ENCODE measurements at regions not wholly inside any gene's neighbourhood (a gene's known extent, or its start where the extent isn't known, plus 50 kb on each side); places are given as distances from the start of the nearest gene placed in this dataset.
A peak's percentile ranks its signal among the peaks of the same experiment; 100 is the strongest.

- Histone ChIP-seq H3K4me1 (ENCODE audit: control insufficient read depth in 2 of 2, insufficient read depth in 1 of 2, low read depth in 1 of 2, low read length in 2 of 2) (peaks cover 3 to 9% of the 10 kb centered on the region in 2 donors), H3K9me3 (replicated peaks in 1 of 2; ENCODE audit: control insufficient read depth in 2 of 2, insufficient read depth in 1 of 2, low read depth in 1 of 2, low read length in 2 of 2) (no peaks in the 10 kb centered on the region), H3K79me1 (ENCODE audit: low read depth, low read length) (no peaks in the 10 kb centered on the region), H3K27ac (replicated peaks; ENCODE audit: low read length) (no peak overlapping the region), H3K14ac (ENCODE audit: low read length) (no peak overlapping the region), H3K4ac (ENCODE audit: low read length) (no peak overlapping the region), H2BK12ac (ENCODE audit: low read length) (no peak overlapping the region), H2BK5ac (ENCODE audit: low read length) (no peak overlapping the region), H2AK5ac (ENCODE audit: low read depth, low read length) (no peak overlapping the region), H2BK15ac (ENCODE audit: low read length) (no peak overlapping the region), H4K8ac (ENCODE audit: low read depth, low read length) (no peak overlapping the region), H4K91ac (ENCODE audit: low read depth, low read length, poor library complexity) (no peak overlapping the region), H3K4me2 (ENCODE audit: insufficient read depth, low read length, poor library complexity, severe bottlenecking) (no peak overlapping the region), H3K36me3 (replicated peaks in 1 of 2; ENCODE audit: control insufficient read depth in 2 of 2, insufficient read depth in 2 of 2, low read length in 2 of 2) (no peaks in the 10 kb centered on the region), H3K23ac (ENCODE audit: low read depth, low read length, poor library complexity) (no peak overlapping the region), H2AFZ (ENCODE audit: low read length) (peak overlapping the region; percentile 65), H3K18ac (ENCODE audit: low read length) (peak overlapping the region; percentile 50), H3K4me3 (ENCODE audit: low read length in 2 of 2) (no peak overlapping the region), H3K9ac (ENCODE audit: low read depth, low read length, poor library complexity) (no peak overlapping the region), H2BK120ac (ENCODE audit: low read depth, low read length) (no peak overlapping the region), H3K27me3 (ENCODE audit: control insufficient read depth in 3 of 3, insufficient read depth in 3 of 3, low read depth in 1 of 3, low read length in 3 of 3) (no peaks in the 10 kb centered on the region)
- no peak for DNase-seq (ENCODE audit: low spot score)
Observed at GRCh38 chr3:66923969-66924368, 74.1 kb upstream of the KBTBD8 start.

- Histone ChIP-seq H3K36me3 (replicated peaks in 1 of 2; ENCODE audit: control insufficient read depth in 2 of 2, insufficient read depth in 2 of 2, low read length in 2 of 2) (no peaks in the 10 kb centered on the region), H3K9ac (ENCODE audit: low read depth, low read length, poor library complexity) (no peak overlapping the region), H3K23ac (ENCODE audit: low read depth, low read length, poor library complexity) (no peak overlapping the region), H4K8ac (ENCODE audit: low read depth, low read length) (no peak overlapping the region), H3K27me3 (ENCODE audit: control insufficient read depth in 3 of 3, insufficient read depth in 3 of 3, low read depth in 1 of 3, low read length in 3 of 3) (no peaks in the 10 kb centered on the region), H2BK15ac (ENCODE audit: low read length) (no peak overlapping the region), H4K91ac (ENCODE audit: low read depth, low read length, poor library complexity) (no peak overlapping the region), H3K27ac (replicated peaks; ENCODE audit: low read length) (no peak overlapping the region), H2AFZ (ENCODE audit: low read length) (no peak overlapping the region), H2BK120ac (ENCODE audit: low read depth, low read length) (no peak overlapping the region), H2BK5ac (ENCODE audit: low read length) (no peak overlapping the region), H3K4me3 (ENCODE audit: low read length in 2 of 2) (no peak overlapping the region), H2BK12ac (ENCODE audit: low read length) (no peak overlapping the region), H3K4me1 (ENCODE audit: control insufficient read depth in 2 of 2, insufficient read depth in 1 of 2, low read depth in 1 of 2, low read length in 2 of 2) (peaks cover 9 to 46% of the 10 kb centered on the region in 2 donors), H3K4me2 (ENCODE audit: insufficient read depth, low read length, poor library complexity, severe bottlenecking) (no peak overlapping the region), H3K9me3 (replicated peaks in 1 of 2; ENCODE audit: control insufficient read depth in 2 of 2, insufficient read depth in 1 of 2, low read depth in 1 of 2, low read length in 2 of 2) (no peaks in the 10 kb centered on the region), H3K79me1 (ENCODE audit: low read depth, low read length) (no peaks in the 10 kb centered on the region), H3K14ac (ENCODE audit: low read length) (no peak overlapping the region), H3K18ac (ENCODE audit: low read length) (no peak overlapping the region), H3K4ac (ENCODE audit: low read length) (no peak overlapping the region), H2AK5ac (ENCODE audit: low read depth, low read length) (no peak overlapping the region)
- WGBS, 2 donors (ENCODE audit: extremely low coverage in 2 of 2, insufficient read length in 2 of 2, insufficient replicate concordance in 1 of 2), result no CpG with 5 or more reads among the region's 2 CpGs
- no peak for DNase-seq (ENCODE audit: low spot score)
Observed at GRCh38 chr3:66928252-66928651, 69.9 kb upstream of the KBTBD8 start.

- Histone ChIP-seq H3K4me3 (ENCODE audit: low read length in 2 of 2) (no peak overlapping the region), H3K18ac (ENCODE audit: low read length) (no peak overlapping the region), H3K4me2 (ENCODE audit: insufficient read depth, low read length, poor library complexity, severe bottlenecking) (no peak overlapping the region), H3K23ac (ENCODE audit: low read depth, low read length, poor library complexity) (no peak overlapping the region), H2BK120ac (ENCODE audit: low read depth, low read length) (no peak overlapping the region), H3K4ac (ENCODE audit: low read length) (no peak overlapping the region), H3K14ac (ENCODE audit: low read length) (no peak overlapping the region), H2AFZ (ENCODE audit: low read length) (no peak overlapping the region), H3K4me1 (ENCODE audit: control insufficient read depth in 2 of 2, insufficient read depth in 1 of 2, low read depth in 1 of 2, low read length in 2 of 2) (peaks cover 15 to 62% of the 10 kb centered on the region in 2 donors), H3K9me3 (replicated peaks in 1 of 2; ENCODE audit: control insufficient read depth in 2 of 2, insufficient read depth in 1 of 2, low read depth in 1 of 2, low read length in 2 of 2) (no peaks in the 10 kb centered on the region), H3K27me3 (ENCODE audit: control insufficient read depth in 3 of 3, insufficient read depth in 3 of 3, low read depth in 1 of 3, low read length in 3 of 3) (no peaks in the 10 kb centered on the region), H4K91ac (ENCODE audit: low read depth, low read length, poor library complexity) (no peak overlapping the region), H2BK5ac (ENCODE audit: low read length) (no peak overlapping the region), H4K8ac (ENCODE audit: low read depth, low read length) (no peak overlapping the region), H3K9ac (ENCODE audit: low read depth, low read length, poor library complexity) (no peak overlapping the region), H3K79me1 (ENCODE audit: low read depth, low read length) (no peaks in the 10 kb centered on the region), H2BK12ac (ENCODE audit: low read length) (no peak overlapping the region), H2AK5ac (ENCODE audit: low read depth, low read length) (no peak overlapping the region), H3K36me3 (replicated peaks in 1 of 2; ENCODE audit: control insufficient read depth in 2 of 2, insufficient read depth in 2 of 2, low read length in 2 of 2) (no peaks in the 10 kb centered on the region), H2BK15ac (ENCODE audit: low read length) (no peak overlapping the region), H3K27ac (replicated peaks; ENCODE audit: low read length) (no peak overlapping the region)
- no peak for DNase-seq (ENCODE audit: low spot score)
- WGBS, 2 donors (ENCODE audit: extremely low coverage in 2 of 2, insufficient read length in 2 of 2, insufficient replicate concordance in 1 of 2), result no CpG with 5 or more reads among the region's 5 CpGs
Observed at GRCh38 chr3:66931291-66931690, 66.8 kb upstream of the KBTBD8 start.

GRCh38 chr3:66931699-66932098 is 66.4 kb upstream of the KBTBD8 start:
- Histone ChIP-seq H3K4ac (ENCODE audit: low read length) (no peak overlapping the region), H3K23ac (ENCODE audit: low read depth, low read length, poor library complexity) (no peak overlapping the region), H2BK5ac (ENCODE audit: low read length) (no peak overlapping the region), H2BK12ac (ENCODE audit: low read length) (no peak overlapping the region), H3K9ac (ENCODE audit: low read depth, low read length, poor library complexity) (no peak overlapping the region), H4K91ac (ENCODE audit: low read depth, low read length, poor library complexity) (no peak overlapping the region), H3K18ac (ENCODE audit: low read length) (no peak overlapping the region), H3K27ac (replicated peaks; ENCODE audit: low read length) (no peak overlapping the region), H4K8ac (ENCODE audit: low read depth, low read length) (no peak overlapping the region), H3K4me3 (ENCODE audit: low read length in 2 of 2) (no peak overlapping the region), H2AK5ac (ENCODE audit: low read depth, low read length) (no peak overlapping the region), H2BK120ac (ENCODE audit: low read depth, low read length) (no peak overlapping the region), H3K14ac (ENCODE audit: low read length) (no peak overlapping the region), H2BK15ac (ENCODE audit: low read length) (no peak overlapping the region), H3K4me1 (ENCODE audit: control insufficient read depth in 2 of 2, insufficient read depth in 1 of 2, low read depth in 1 of 2, low read length in 2 of 2) (peaks cover 15 to 63% of the 10 kb centered on the region in 2 donors), H3K27me3 (ENCODE audit: control insufficient read depth in 3 of 3, insufficient read depth in 3 of 3, low read depth in 1 of 3, low read length in 3 of 3) (no peaks in the 10 kb centered on the region), H2AFZ (ENCODE audit: low read length) (no peak overlapping the region), H3K4me2 (ENCODE audit: insufficient read depth, low read length, poor library complexity, severe bottlenecking) (no peak overlapping the region), H3K36me3 (replicated peaks in 1 of 2; ENCODE audit: control insufficient read depth in 2 of 2, insufficient read depth in 2 of 2, low read length in 2 of 2) (no peaks in the 10 kb centered on the region), H3K79me1 (ENCODE audit: low read depth, low read length) (no peaks in the 10 kb centered on the region), H3K9me3 (replicated peaks in 1 of 2; ENCODE audit: control insufficient read depth in 2 of 2, insufficient read depth in 1 of 2, low read depth in 1 of 2, low read length in 2 of 2) (no peaks in the 10 kb centered on the region)
- no CpG with 5 or more reads among the region's 1 CpG for WGBS, 2 donors (ENCODE audit: extremely low coverage in 2 of 2, insufficient read length in 2 of 2, insufficient replicate concordance in 1 of 2)
- no peak for DNase-seq (ENCODE audit: low spot score)

All from neuronal stem cell (in vitro differentiated cells).